Caki2 (cell line): ENCODE measurements at regions not wholly inside any gene's neighbourhood (a gene's known extent, or its start where the extent isn't known, plus 50 kb on each side); places are given as distances from the start of the nearest gene placed in this dataset.
A peak's percentile ranks its signal among the peaks of the same experiment; 100 is the strongest.
"Not testable (repeated sequence)": the region's sequence is repeated elsewhere in the genome, so short reads cannot be mapped to it uniquely, and the experiment has no call there.

Experiments used
- DNase-seq: peaks from one replicate; pipeline ENCODE4 v3.0.0-alpha.2; 2015; ENCODE audit warnings: low read depth
- in situ Hi-C: cut with HindIII; loops from 2 replicates; pipeline ENCODE4 v1.10.0; 2016; ENCODE audit warnings: low sequenced_read_pairs, low pct_unique_long_range_greater_than_20kb, mixed read lengths

- in situ Hi-C loops, DNase-seq: not testable (repeated sequence)
These were observed 77.8 kb upstream of the SMIM31 start for GRCh38 chr4:164676152-164676551.

GRCh38 chr4:164683040-164683439, 70.9 kb upstream of the SMIM31 start:
- in situ Hi-C loops, result no loop called here
- no peak for DNase-seq

- DNase-seq, result no peak
- in situ Hi-C loops, result no loop called here
These were observed 58.3 kb upstream of the SMIM31 start for GRCh38 chr4:164695650-164696049.

- in situ Hi-C loops, result no loop called here
- DNase-seq, result peak; percentile 2
These were observed 53.5 kb upstream of the SMIM31 start for GRCh38 chr4:164700471-164700870.

GRCh38 chr4:164701665-164702064, 52.3 kb upstream of the SMIM31 start:
- no peak for DNase-seq
- in situ Hi-C loops, result no loop called here
